Left lung (tissue), 4 donors: ENCODE measurements at regions not wholly inside any gene's neighbourhood (a gene's known extent, or its start where the extent isn't known, plus 50 kb on each side); places are given as distances from the start of the nearest gene placed in this dataset.
A peak's percentile ranks its signal among the peaks of the same experiment; 100 is the strongest.

Experiments
- ATAC-seq: fragments of 200-7000 bp; cut with Tn5 transposase; one replicate; pipeline ENCODE4 v1.9.1; 2020; ENCODE audit warnings: moderate library complexity
- DNase-seq, 4 donors: peaks; one replicate each; pipeline ENCODE4 v3.0.0-alpha.2; 2013 to 2020
- H3K27ac ChIP-seq, 2 donors: fragments of 200-600 bp; sonication (generic) in 1 of 2; one replicate each; pipeline versions ENCODE4 v1.5.0 to v1.8.0; 2020 to 2021
- H3K27me3 ChIP-seq, 2 donors: fragments of 200-600 bp; sonication (generic) in 1 of 2; one replicate each; pipeline versions ENCODE4 v1.5.0 to v1.8.0; 2020 to 2021
- H3K36me3 ChIP-seq, 2 donors: fragments of 200-600 bp; sonication (generic) in 1 of 2; one replicate each; pipeline versions ENCODE4 v1.5.0 to v1.8.0; 2020 to 2021
- H3K4me1 ChIP-seq, 2 donors: fragments of 200-600 bp; one replicate each; pipeline ENCODE4 v1.8.0; 2021
- H3K4me3 ChIP-seq, 2 donors: fragments of 200-600 bp; sonication (generic) in 1 of 2; one replicate each; pipeline versions ENCODE4 v1.5.0 to v1.8.0; 2020 to 2021; ENCODE audit warnings: mild to moderate bottlenecking in 1 of 2
- H3K9me3 ChIP-seq, 2 donors: fragments of 200-600 bp; sonication (generic) in 1 of 2; one replicate each; pipeline versions ENCODE4 v1.5.0 to v1.8.0; 2020 to 2021
- CTCF ChIP-seq, 2 donors: fragments of 200-600 bp; sonication (generic) in 1 of 2; IDR thresholded peaks; one replicate each; pipeline versions ENCODE4 v1.5.0 to v1.8.0; 2021; ENCODE audit warnings: antibody characterized with exemption in 2 of 2
- intact Hi-C, 2 donors: fragments of 100-400 bp; cut with DNase I; formaldehyde crosslinking; loops; one replicate each; pipeline versions ENCODE4 v1.11.2 to v1.14.2; 2022
- donor health status: DM: no; HTN: yes; CAD: no.
- donor health status: DM: no; HTN: no; CAD: no.

GRCh38 chr10:94129393-94130130 is 135.8 kb downstream of the PLCE1 start:
- intact Hi-C loops: no loop called here
- no peaks in the 10 kb centered on the region for H3K36me3 ChIP-seq
- no peak overlapping the region for H3K4me3 ChIP-seq
- DNase-seq: no peak
- H3K27me3 ChIP-seq: no peaks in the 10 kb centered on the region
- no peak overlapping the region for H3K27ac ChIP-seq
- ATAC-seq: peak; percentile 13
- no peak for TF ChIP-seq CTCF (IDR thresholded peaks at IDR 0.05)
- H3K9me3 ChIP-seq: no peaks in the 10 kb centered on the region
- peaks cover 0 to 2% of the 10 kb centered on the region in 2 donors for H3K4me1 ChIP-seq

- Histone ChIP-seq H3K27ac (no peak overlapping the region), H3K9me3 (no peaks in the 10 kb centered on the region), H3K36me3 (no peaks in the 10 kb centered on the region), H3K4me1 (peaks cover 0 to 2% of the 10 kb centered on the region in 2 donors), H3K27me3 (no peaks in the 10 kb centered on the region), H3K4me3 (no peak overlapping the region)
- no peak for TF ChIP-seq CTCF (IDR thresholded peaks at IDR 0.05)
- ATAC-seq (no peak), DNase-seq (no peak)
- intact Hi-C loops: no loop called here
Observed at GRCh38 chr10:94131885-94132284, 138.2 kb downstream of the PLCE1 start.

GRCh38 chr10:94133239-94133638 is 139.5 kb downstream of the PLCE1 start:
- no peak overlapping the region for H3K27ac ChIP-seq
- H3K4me1 ChIP-seq: peaks cover 0 to 2% of the 10 kb centered on the region in 2 donors
- H3K36me3 ChIP-seq: no peaks in the 10 kb centered on the region
- TF ChIP-seq CTCF (IDR thresholded peaks at IDR 0.05): no peak
- intact Hi-C loops: no loop called here
- ATAC-seq (peak; percentile 32), DNase-seq (no peak)
- no peak overlapping the region for H3K4me3 ChIP-seq
- no peaks in the 10 kb centered on the region for H3K27me3 ChIP-seq
- no peaks in the 10 kb centered on the region for H3K9me3 ChIP-seq

GRCh38 chr10:94137747-94138146 is 144.0 kb downstream of the PLCE1 start:
- no peak for TF ChIP-seq CTCF (IDR thresholded peaks at IDR 0.05)
- no peak overlapping the region for H3K4me3 ChIP-seq
- no peaks in the 10 kb centered on the region for H3K4me1 ChIP-seq
- H3K27me3 ChIP-seq: no peaks in the 10 kb centered on the region
- no peak for DNase-seq
- intact Hi-C loops: no loop called here
- no peaks in the 10 kb centered on the region for H3K36me3 ChIP-seq
- H3K27ac ChIP-seq: no peak overlapping the region
- peak; percentile 33 for ATAC-seq
- no peaks in the 10 kb centered on the region for H3K9me3 ChIP-seq

- DNase-seq (no peak), ATAC-seq (peak; percentile 41)
- H3K9me3 ChIP-seq: no peaks in the 10 kb centered on the region
- no peaks in the 10 kb centered on the region for H3K36me3 ChIP-seq
- no peaks in the 10 kb centered on the region for H3K4me1 ChIP-seq
- H3K4me3 ChIP-seq: no peak overlapping the region
- no peaks in the 10 kb centered on the region for H3K27me3 ChIP-seq
- no peak overlapping the region for H3K27ac ChIP-seq
- no peak for TF ChIP-seq CTCF (IDR thresholded peaks at IDR 0.05)
- intact Hi-C loops: no loop called here
Observed at GRCh38 chr10:94138391-94138790, 144.7 kb downstream of the PLCE1 start.
